Colonic mucosa (tissue), 4 donors: ENCODE measurements at regions not wholly inside any gene's neighbourhood (a gene's known extent, or its start where the extent isn't known, plus 50 kb on each side); places are given as distances from the start of the nearest gene placed in this dataset.

Experiments
- DNase-seq: peaks from one replicate; pipeline ENCODE4 v3.0.0-alpha.2; 2020
- H3K27ac ChIP-seq: fragments of 200-600 bp; one replicate; pipeline ENCODE4 v1.8.0; 2021
- H3K27me3 ChIP-seq: fragments of 200-600 bp; one replicate; pipeline ENCODE4 v1.8.0; 2021
- H3K36me3 ChIP-seq: fragments of 200-600 bp; one replicate; pipeline ENCODE4 v1.8.0; 2021
- H3K4me1 ChIP-seq: fragments of 200-600 bp; one replicate; pipeline ENCODE4 v1.8.0; 2021; ENCODE audit warnings: mild to moderate bottlenecking
- H3K4me3 ChIP-seq: fragments of 200-600 bp; one replicate; pipeline ENCODE4 v1.8.0; 2021
- H3K9ac ChIP-seq, 2 donors: one replicate each; pipeline ENCODE4 v1.7.0; 2013; ENCODE audit warnings: control low read depth in 2 of 2, low read depth in 2 of 2, low read length in 2 of 2
- H3K9me3 ChIP-seq: fragments of 200-600 bp; one replicate; pipeline ENCODE4 v1.8.0; 2021
- CTCF ChIP-seq: fragments of 200-600 bp; IDR thresholded peaks from one replicate; pipeline ENCODE4 v1.8.0; 2022; ENCODE audit warnings: antibody characterized with exemption, mild to moderate bottlenecking
- intact Hi-C: fragments of 100-400 bp; cut with DNase I; formaldehyde crosslinking; loops from one replicate; pipeline ENCODE4 v1.14.1; 2022
- donor health status: healthy.
- donor health status: DM: no; HTN: no; CAD: no.
- donor health status: DM: no; HTN: no; CAD: no.

- Histone ChIP-seq H3K4me1 (no peaks in the 10 kb centered on the region), H3K27me3 (no peaks in the 10 kb centered on the region), H3K4me3 (no peak overlapping the region), H3K27ac (no peak overlapping the region), H3K9ac (no peak overlapping the region), H3K9me3 (no peaks in the 10 kb centered on the region), H3K36me3 (no peaks in the 10 kb centered on the region)
- intact Hi-C loops, result no loop called here
- DNase-seq, result no peak
- no peak for TF ChIP-seq CTCF
Measured at GRCh38 chr2:210915912-210916311, 359.5 kb downstream of the CPS1 start.

GRCh38 chr2:210917465-210917864, 361.1 kb downstream of the CPS1 start:
- Histone ChIP-seq H3K9ac (no peak overlapping the region), H3K4me3 (no peak overlapping the region), H3K36me3 (no peaks in the 10 kb centered on the region), H3K27me3 (no peaks in the 10 kb centered on the region), H3K27ac (no peak overlapping the region), H3K9me3 (no peaks in the 10 kb centered on the region), H3K4me1 (no peaks in the 10 kb centered on the region)
- intact Hi-C loops, result no loop called here
- no peak for DNase-seq
- no peak for TF ChIP-seq CTCF

GRCh38 chr2:210919128-210919527, 362.7 kb downstream of the CPS1 start:
- DNase-seq, result no peak
- H3K27ac ChIP-seq, result no peak overlapping the region
- no peaks in the 10 kb centered on the region for H3K36me3 ChIP-seq
- H3K9ac ChIP-seq, result no peak overlapping the region
- no peak for TF ChIP-seq CTCF
- H3K4me1 ChIP-seq, result no peaks in the 10 kb centered on the region
- no peak overlapping the region for H3K4me3 ChIP-seq
- H3K9me3 ChIP-seq, result no peaks in the 10 kb centered on the region
- H3K27me3 ChIP-seq, result no peaks in the 10 kb centered on the region
- intact Hi-C loops, result no loop called here

GRCh38 chr2:210922419-210922818, 366.0 kb downstream of the CPS1 start:
- H3K36me3 ChIP-seq, result no peaks in the 10 kb centered on the region
- H3K9ac ChIP-seq, result no peak overlapping the region
- no peak for DNase-seq
- no peak overlapping the region for H3K4me3 ChIP-seq
- intact Hi-C loops, result no loop called here
- H3K4me1 ChIP-seq, result no peaks in the 10 kb centered on the region
- no peaks in the 10 kb centered on the region for H3K9me3 ChIP-seq
- no peak overlapping the region for H3K27ac ChIP-seq
- no peaks in the 10 kb centered on the region for H3K27me3 ChIP-seq
- no peak for TF ChIP-seq CTCF

GRCh38 chr2:210928714-210929113, 372.3 kb downstream of the CPS1 start:
- Histone ChIP-seq H3K4me3 (no peak overlapping the region), H3K4me1 (no peaks in the 10 kb centered on the region), H3K27me3 (no peaks in the 10 kb centered on the region), H3K9ac (no peak overlapping the region), H3K27ac (no peak overlapping the region), H3K36me3 (no peaks in the 10 kb centered on the region), H3K9me3 (no peaks in the 10 kb centered on the region)
- DNase-seq, result no peak
- intact Hi-C loops, result no loop called here
- TF ChIP-seq CTCF, result no peak

- Histone ChIP-seq H3K9ac (no peak overlapping the region), H3K27ac (no peak overlapping the region), H3K4me1 (no peaks in the 10 kb centered on the region), H3K36me3 (no peaks in the 10 kb centered on the region), H3K27me3 (no peaks in the 10 kb centered on the region), H3K4me3 (no peak overlapping the region), H3K9me3 (no peaks in the 10 kb centered on the region)
- no peak for DNase-seq
- TF ChIP-seq CTCF, result no peak
- intact Hi-C loops, result no loop called here
Measured at GRCh38 chr2:210938228-210938627, 381.8 kb downstream of the CPS1 start.
